Naive thymus-derived CD4-positive, alpha-beta T cell (primary cell): ENCODE measurements at regions not wholly inside any gene's neighbourhood (a gene's known extent, or its start where the extent isn't known, plus 50 kb on each side); places are given as distances from the start of the nearest gene placed in this dataset.
A peak's percentile ranks its signal among the peaks of the same experiment; 100 is the strongest.

Experiments used
- ATAC-seq: fragments of 150-1000 bp; cut with Tn5 transposase; 2 replicates; pipeline ENCODE4 v1.10.0; 2021; ENCODE audit warnings: mild to moderate bottlenecking, moderate library complexity
- CTCF ChIA-PET: fragments of 350-600 bp; sonication (Branson Sonifier 250); formaldehyde crosslinking; loops from one replicate; lab custom pipeline; 2021; ENCODE audit warnings: antibody characterized with exemption; lab: Charles Lee
- POLR2A ChIA-PET: fragments of 350-600 bp; sonication (Branson Sonifier 250); formaldehyde crosslinking; loops from one replicate; lab custom pipeline; 2021; ENCODE audit warnings: antibody characterized with exemption, inconsistent platforms; lab: Charles Lee
- DNase-seq, 9 donors: peaks; one replicate each; pipeline versions ENCODE4 v3.0.0 to v3.0.0-alpha.2; 2020 to 2022; ENCODE audit warnings: mixed read lengths in 1 of 9
- H3K27ac ChIP-seq: one replicate; pipeline ENCODE4 v1.7.0; 2013; ENCODE audit warnings: mild to moderate bottlenecking, low read depth, low read length, moderate library complexity
- H3K27me3 ChIP-seq, 2 donors: one replicate each; pipeline ENCODE4 v1.7.0; 2013; ENCODE audit warnings: low read length in 2 of 2, mild to moderate bottlenecking in 2 of 2, moderate library complexity in 2 of 2; ENCODE audit not compliant: control insufficient read depth in 2 of 2, insufficient read depth in 2 of 2
- H3K36me3 ChIP-seq, 3 experiments: 1 replicate in 2 of 3; 2 replicates in 1 of 3; pipeline ENCODE4 v1.7.0; 2013; ENCODE audit warnings: low read length in 3 of 3, mild to moderate bottlenecking in 3 of 3, moderate library complexity in 1 of 3; ENCODE audit not compliant: insufficient read depth in 3 of 3, control insufficient read depth in 2 of 3
- H3K4me1 ChIP-seq, 2 donors: one replicate each; pipeline ENCODE4 v1.7.0; 2013; ENCODE audit warnings: low read length in 2 of 2, mild to moderate bottlenecking in 2 of 2, moderate library complexity in 1 of 2; ENCODE audit not compliant: control insufficient read depth in 2 of 2, insufficient read depth in 2 of 2
- H3K4me3 ChIP-seq: 2 replicates; pipeline ENCODE4 v1.7.0; 2013; ENCODE audit warnings: mild to moderate bottlenecking, low read length
- H3K9me3 ChIP-seq, 3 experiments: 1 replicate in 2 of 3; 2 replicates in 1 of 3; pipeline ENCODE4 v1.7.0; 2013; ENCODE audit warnings: low read length in 3 of 3; ENCODE audit not compliant: control insufficient read depth in 2 of 3
- H3K27ac Mint-ChIP-seq, 9 donors: one replicate each; pipeline ENCODE4 v1.8.0; 2020 to 2022; ENCODE audit warnings: mixed read lengths in 9 of 9, mild to moderate bottlenecking in 8 of 9, moderate library complexity in 5 of 9, inconsistent platforms in 2 of 9
- H3K27me3 Mint-ChIP-seq, 5 donors: one replicate each; pipeline ENCODE4 v1.8.0; 2021 to 2022; ENCODE audit warnings: mixed read lengths in 5 of 5, mild to moderate bottlenecking in 1 of 5
- H3K36me3 Mint-ChIP-seq, 5 donors: one replicate each; pipeline ENCODE4 v1.8.0; 2020 to 2022; ENCODE audit warnings: mixed read lengths in 5 of 5, mild to moderate bottlenecking in 3 of 5, inconsistent platforms in 1 of 5
- H3K4me1 Mint-ChIP-seq, 7 donors: one replicate each; pipeline ENCODE4 v1.8.0; 2020 to 2022; ENCODE audit warnings: mixed read lengths in 7 of 7, mild to moderate bottlenecking in 3 of 7, inconsistent platforms in 1 of 7
- H3K4me3 Mint-ChIP-seq, 10 donors: one replicate each; pipeline ENCODE4 v1.8.0; 2020 to 2022; ENCODE audit warnings: mild to moderate bottlenecking in 10 of 10, mixed read lengths in 10 of 10, moderate library complexity in 6 of 10, inconsistent platforms in 2 of 10
- H3K9me3 Mint-ChIP-seq, 11 donors: one replicate each; pipeline ENCODE4 v1.8.0; 2020 to 2022; ENCODE audit warnings: mixed read lengths in 11 of 11, mild to moderate bottlenecking in 4 of 11, inconsistent platforms in 1 of 11, moderate library complexity in 1 of 11
- intact Hi-C, 2 donors: fragments of 100-400 bp; cut with micrococcal nuclease; formaldehyde crosslinking; loops; one replicate each; pipeline ENCODE4 v1.15.1; 2023

DNA sequence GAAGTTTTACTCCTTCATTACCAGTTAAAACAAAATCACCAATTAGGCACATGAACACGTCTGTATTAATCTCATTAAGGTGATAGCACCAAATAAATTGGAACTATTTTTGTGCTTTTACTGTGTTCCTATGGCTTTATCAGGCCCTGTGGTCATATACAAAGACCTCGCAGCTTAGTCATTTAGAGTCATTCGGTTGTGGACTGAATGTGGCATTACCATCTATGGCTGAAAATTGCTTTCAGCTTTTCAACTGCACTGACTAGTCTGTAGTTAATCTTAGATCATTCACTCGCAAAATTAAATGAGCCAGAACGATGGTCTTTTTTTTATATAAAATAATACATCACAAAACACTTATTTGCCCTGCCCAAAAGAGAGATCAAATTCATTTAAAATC is 601.7 kb downstream of the NR4A2 start:
- Mint-ChIP-seq H3K9me3 (no peaks in the 10 kb centered on the region), H3K36me3 (no peaks in the 10 kb centered on the region), H3K4me3 (no peak overlapping the region), H3K27ac (no peak overlapping the region), H3K4me1 (no peaks in the 10 kb centered on the region), H3K27me3 (no peaks in the 10 kb centered on the region)
- no peak for DNase-seq
- intact Hi-C loops = no loop called here
- no peak overlapping the region for H3K4me3 ChIP-seq
- H3K27ac ChIP-seq = no peak overlapping the region
- ATAC-seq = no peak
- no peaks in the 10 kb centered on the region for H3K36me3 ChIP-seq
- H3K27me3 ChIP-seq = no peaks in the 10 kb centered on the region
- no peaks in the 10 kb centered on the region for H3K4me1 ChIP-seq
- ChIA-PET CTCF (no interaction called here), POLR2A (no interaction called here)
- no peaks in the 10 kb centered on the region for H3K9me3 ChIP-seq

DNA sequence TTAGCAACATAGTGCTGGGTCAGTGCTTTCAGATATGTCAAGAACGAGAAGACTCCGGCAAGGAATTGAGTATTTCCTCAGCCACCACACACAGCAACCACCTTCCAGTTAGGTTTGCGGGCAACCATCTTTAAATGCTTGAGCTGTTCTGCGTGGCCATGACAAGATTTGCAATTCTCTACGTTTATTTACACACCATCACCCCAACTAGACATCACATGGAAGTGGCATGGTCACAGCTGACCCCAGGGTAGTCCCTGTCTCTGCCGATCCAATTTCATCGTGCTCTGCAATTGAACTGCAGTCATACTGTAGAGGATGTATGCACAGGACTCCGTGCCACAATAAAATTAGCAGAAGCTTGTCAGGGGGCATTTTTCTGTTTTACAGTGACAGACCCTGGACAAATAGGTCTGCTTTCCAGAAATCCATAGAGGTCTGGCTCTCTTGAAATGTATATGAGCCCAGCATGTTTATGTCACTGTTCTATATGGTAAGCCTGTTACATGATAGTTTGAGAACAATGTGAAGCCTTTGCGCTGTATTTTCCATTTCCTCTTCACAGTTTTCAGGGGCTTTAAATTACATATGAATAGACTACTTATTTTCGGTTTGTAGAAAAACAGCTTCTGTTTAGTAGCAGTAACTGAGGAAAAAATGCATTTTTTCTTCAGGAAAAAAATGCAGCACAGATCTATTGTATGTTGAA is 605.2 kb downstream of the NR4A2 start:
- no peaks in the 10 kb centered on the region for H3K36me3 ChIP-seq
- H3K4me3 Mint-ChIP-seq = peak overlapping the region in 1 of 10 donors; percentile 51
- no peak overlapping the region for H3K27ac Mint-ChIP-seq
- H3K9me3 ChIP-seq = no peaks in the 10 kb centered on the region
- H3K4me1 Mint-ChIP-seq = no peaks in the 10 kb centered on the region
- no peak overlapping the region for H3K27ac ChIP-seq
- H3K4me1 ChIP-seq = no peaks in the 10 kb centered on the region
- H3K9me3 Mint-ChIP-seq = no peaks in the 10 kb centered on the region
- no peak for ATAC-seq
- intact Hi-C loops = no loop called here
- ChIA-PET CTCF (no interaction called here), POLR2A (no interaction called here)
- no peak overlapping the region for H3K4me3 ChIP-seq
- no peak for DNase-seq
- H3K27me3 ChIP-seq = no peaks in the 10 kb centered on the region
- no peaks in the 10 kb centered on the region for H3K27me3 Mint-ChIP-seq
- no peaks in the 10 kb centered on the region for H3K36me3 Mint-ChIP-seq

DNA sequence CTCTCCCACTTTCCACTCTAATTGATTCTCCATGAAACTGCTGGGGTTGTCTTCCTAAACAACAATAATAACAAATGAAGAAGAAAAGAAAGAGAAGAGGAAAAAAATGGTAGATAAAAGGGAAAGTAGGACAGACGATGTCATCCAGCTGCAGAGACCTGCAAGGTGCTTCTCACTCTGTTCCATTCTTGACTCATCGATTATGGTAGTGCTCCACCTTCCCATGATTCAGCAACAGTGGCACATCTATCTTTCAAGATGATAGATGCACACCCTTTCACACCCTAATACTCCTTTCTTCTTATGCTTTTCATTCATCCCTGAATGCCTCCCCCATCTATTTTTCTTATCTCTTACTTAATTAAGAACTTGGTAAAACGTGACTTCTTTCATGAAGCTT is 610.2 kb downstream of the NR4A2 start:
- Histone ChIP-seq H3K27me3 (no peaks in the 10 kb centered on the region), H3K36me3 (no peaks in the 10 kb centered on the region), H3K9me3 (no peaks in the 10 kb centered on the region), H3K27ac (no peak overlapping the region), H3K4me1 (no peaks in the 10 kb centered on the region), H3K4me3 (no peak overlapping the region)
- ChIA-PET CTCF (interaction anchor here (0.8 kb wide), 1 partner anchor 12 kb away, joined by 3 read pairs; no protein-coding TSS in a partner anchor), POLR2A (no interaction called here)
- Mint-ChIP-seq H3K36me3 (no peaks in the 10 kb centered on the region), H3K4me1 (no peaks in the 10 kb centered on the region), H3K27ac (no peak overlapping the region), H3K4me3 (no peak overlapping the region), H3K9me3 (no peaks in the 10 kb centered on the region), H3K27me3 (no peaks in the 10 kb centered on the region)
- DNase-seq (no peak), ATAC-seq (no peak)
- intact Hi-C loops = no loop called here

DNA sequence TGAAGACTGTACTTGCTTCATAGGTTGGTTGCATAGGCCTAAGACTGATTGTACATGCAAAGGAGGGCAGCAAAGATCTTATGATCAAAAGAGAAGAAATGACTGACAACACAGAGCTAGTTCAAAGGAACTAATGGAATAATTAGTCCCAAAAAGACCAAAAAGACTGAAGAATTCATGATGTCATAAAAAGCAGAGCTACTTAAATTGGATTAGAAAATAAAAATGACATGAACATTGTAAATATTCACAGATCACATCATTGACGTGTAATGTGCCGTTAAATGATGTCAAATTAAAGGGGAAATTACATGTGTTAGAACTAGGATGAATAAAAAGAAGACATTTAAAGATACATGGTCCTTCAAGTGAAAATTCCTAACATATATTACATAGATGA is 616.8 kb downstream of the NR4A2 start:
- ChIA-PET CTCF (interaction anchor here (0.8 kb wide), 1 partner anchor 110 kb away, joined by 3 read pairs; no protein-coding TSS in a partner anchor), POLR2A (no interaction called here)
- H3K27me3 Mint-ChIP-seq = no peaks in the 10 kb centered on the region
- DNase-seq = no peak
- Histone ChIP-seq H3K27ac (no peak overlapping the region), H3K4me1 (no peaks in the 10 kb centered on the region), H3K36me3 (no peaks in the 10 kb centered on the region), H3K4me3 (no peak overlapping the region), H3K9me3 (no peaks in the 10 kb centered on the region), H3K27me3 (no peaks in the 10 kb centered on the region)
- H3K27ac Mint-ChIP-seq = no peak overlapping the region
- no peak for ATAC-seq
- H3K4me3 Mint-ChIP-seq = no peak overlapping the region
- no peaks in the 10 kb centered on the region for H3K4me1 Mint-ChIP-seq
- intact Hi-C loops = loop anchor here in 1 of 2 donors (1.0 kb wide), 1 partner anchor 8 kb away; no protein-coding TSS in a partner anchor
- no peaks in the 10 kb centered on the region for H3K36me3 Mint-ChIP-seq
- H3K9me3 Mint-ChIP-seq = no peaks in the 10 kb centered on the region

DNA sequence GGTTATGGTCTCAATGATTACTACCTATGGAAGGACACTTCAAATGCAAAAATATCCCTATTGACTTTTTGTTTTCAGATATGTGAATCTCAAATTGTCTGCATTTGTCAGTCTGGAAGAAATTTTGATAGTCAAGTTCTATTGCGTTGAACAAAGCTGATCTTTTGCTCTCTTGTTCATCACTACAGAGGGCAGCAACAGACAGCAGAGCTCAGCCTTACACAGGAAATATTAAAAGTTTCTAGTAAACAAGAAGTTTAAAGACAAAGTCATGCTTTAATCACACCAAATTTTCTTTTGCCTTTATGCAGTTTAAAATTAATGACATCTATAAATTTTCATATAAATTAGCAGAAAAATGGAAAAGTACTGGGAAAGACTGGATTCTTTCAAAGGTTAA is 617.5 kb downstream of the NR4A2 start:
- ChIA-PET POLR2A (no interaction called here), CTCF (interaction anchor here (0.8 kb wide), 1 partner anchor 111 kb away, joined by 3 read pairs; no protein-coding TSS in a partner anchor)
- no peak overlapping the region for H3K4me3 ChIP-seq
- no peaks in the 10 kb centered on the region for H3K27me3 ChIP-seq
- Mint-ChIP-seq H3K9me3 (no peaks in the 10 kb centered on the region), H3K27ac (no peak overlapping the region), H3K36me3 (no peaks in the 10 kb centered on the region), H3K27me3 (no peaks in the 10 kb centered on the region), H3K4me3 (no peak overlapping the region), H3K4me1 (no peaks in the 10 kb centered on the region)
- DNase-seq (no peak), ATAC-seq (no peak)
- H3K27ac ChIP-seq = no peak overlapping the region
- intact Hi-C loops = loop anchor here in 1 of 2 donors (1.0 kb wide), 1 partner anchor 8 kb away; no protein-coding TSS in a partner anchor
- H3K9me3 ChIP-seq = no peaks in the 10 kb centered on the region
- H3K36me3 ChIP-seq = no peaks in the 10 kb centered on the region
- H3K4me1 ChIP-seq = no peaks in the 10 kb centered on the region

DNA sequence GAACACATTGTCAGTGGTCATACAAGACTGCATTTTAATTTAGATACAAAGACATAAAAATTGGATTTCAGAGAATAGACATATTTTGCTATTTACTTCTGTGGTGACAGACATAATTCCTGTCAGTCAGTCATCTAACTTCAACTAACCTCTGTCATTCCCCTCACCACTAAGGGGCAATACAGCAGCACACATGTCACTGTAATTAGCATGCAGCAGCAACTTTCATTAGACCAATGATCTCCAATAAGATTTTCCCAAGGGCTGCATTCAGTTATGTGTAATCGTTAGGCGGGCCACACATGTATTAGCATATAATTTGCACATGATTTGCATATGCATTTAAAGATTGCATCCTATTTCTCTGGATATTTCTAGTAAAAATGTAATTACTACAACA is 624.5 kb downstream of the NR4A2 start:
- no peaks in the 10 kb centered on the region for H3K4me1 ChIP-seq
- intact Hi-C loops = no loop called here
- H3K36me3 ChIP-seq = no peaks in the 10 kb centered on the region
- no peak overlapping the region for H3K4me3 Mint-ChIP-seq
- no peaks in the 10 kb centered on the region for H3K9me3 ChIP-seq
- H3K4me3 ChIP-seq = no peak overlapping the region
- no peak overlapping the region for H3K27ac Mint-ChIP-seq
- H3K36me3 Mint-ChIP-seq = no peaks in the 10 kb centered on the region
- ChIA-PET POLR2A (no interaction called here), CTCF (no interaction called here)
- no peak overlapping the region for H3K27ac ChIP-seq
- DNase-seq (no peak), ATAC-seq (no peak)
- H3K27me3 Mint-ChIP-seq = no peaks in the 10 kb centered on the region
- H3K27me3 ChIP-seq = no peaks in the 10 kb centered on the region
- no peaks in the 10 kb centered on the region for H3K4me1 Mint-ChIP-seq
- peaks cover 0 to 3% (median 0%) of the 10 kb centered on the region in 11 donors for H3K9me3 Mint-ChIP-seq

DNA sequence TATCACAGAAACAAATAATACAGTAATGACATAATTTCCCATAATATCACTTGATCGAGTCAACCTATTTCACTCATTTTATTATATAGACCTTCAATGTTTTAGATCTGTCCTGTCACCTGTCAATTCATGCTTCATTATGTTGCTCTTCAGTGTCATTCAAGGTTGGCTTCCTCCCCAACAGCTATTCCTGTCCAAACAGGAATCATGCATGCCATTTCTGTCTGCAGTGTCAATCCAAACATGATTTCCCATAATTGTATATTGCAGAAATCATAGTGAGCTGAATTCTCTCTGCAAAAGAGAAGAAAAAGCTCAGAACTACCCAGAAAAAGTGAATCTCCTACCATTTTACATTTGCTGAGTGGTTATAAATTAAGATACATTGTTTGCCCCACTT is 628.6 kb downstream of the NR4A2 start:
- intact Hi-C loops = no loop called here

More for the DNA sequence above, 628.6 kb downstream of the NR4A2 start:
- POLR2A ChIA-PET = no interaction called here
- no peaks in the 10 kb centered on the region for H3K36me3 ChIP-seq
- no peaks in the 10 kb centered on the region for H3K27me3 Mint-ChIP-seq
- no peak overlapping the region for H3K27ac ChIP-seq
- no peaks in the 10 kb centered on the region for H3K4me1 ChIP-seq
- ATAC-seq = no peak
- peaks cover 0 to 3% of the 10 kb centered on the region in 2 donors for H3K27me3 ChIP-seq
- no peaks in the 10 kb centered on the region for H3K4me1 Mint-ChIP-seq
- CTCF ChIA-PET = no interaction called here
- no peak overlapping the region for H3K4me3 ChIP-seq
- no peak overlapping the region for H3K4me3 Mint-ChIP-seq
- no peak overlapping the region for H3K27ac Mint-ChIP-seq
- no peaks in the 10 kb centered on the region for H3K9me3 ChIP-seq
- peaks cover 0 to 3% (median 0%) of the 10 kb centered on the region in 11 donors for H3K9me3 Mint-ChIP-seq
- no peak for DNase-seq
- no peaks in the 10 kb centered on the region for H3K36me3 Mint-ChIP-seq
